ENCODE measurements at regions not wholly inside any gene's neighbourhood (a gene's known extent, or its start where the extent isn't known, plus 50 kb on each side); places are given as distances from the start of the nearest gene placed in this dataset.
"Not testable (repeated sequence)": the region's sequence is repeated elsewhere in the genome, so short reads cannot be mapped to it uniquely, and the experiment has no call there.

DNA sequence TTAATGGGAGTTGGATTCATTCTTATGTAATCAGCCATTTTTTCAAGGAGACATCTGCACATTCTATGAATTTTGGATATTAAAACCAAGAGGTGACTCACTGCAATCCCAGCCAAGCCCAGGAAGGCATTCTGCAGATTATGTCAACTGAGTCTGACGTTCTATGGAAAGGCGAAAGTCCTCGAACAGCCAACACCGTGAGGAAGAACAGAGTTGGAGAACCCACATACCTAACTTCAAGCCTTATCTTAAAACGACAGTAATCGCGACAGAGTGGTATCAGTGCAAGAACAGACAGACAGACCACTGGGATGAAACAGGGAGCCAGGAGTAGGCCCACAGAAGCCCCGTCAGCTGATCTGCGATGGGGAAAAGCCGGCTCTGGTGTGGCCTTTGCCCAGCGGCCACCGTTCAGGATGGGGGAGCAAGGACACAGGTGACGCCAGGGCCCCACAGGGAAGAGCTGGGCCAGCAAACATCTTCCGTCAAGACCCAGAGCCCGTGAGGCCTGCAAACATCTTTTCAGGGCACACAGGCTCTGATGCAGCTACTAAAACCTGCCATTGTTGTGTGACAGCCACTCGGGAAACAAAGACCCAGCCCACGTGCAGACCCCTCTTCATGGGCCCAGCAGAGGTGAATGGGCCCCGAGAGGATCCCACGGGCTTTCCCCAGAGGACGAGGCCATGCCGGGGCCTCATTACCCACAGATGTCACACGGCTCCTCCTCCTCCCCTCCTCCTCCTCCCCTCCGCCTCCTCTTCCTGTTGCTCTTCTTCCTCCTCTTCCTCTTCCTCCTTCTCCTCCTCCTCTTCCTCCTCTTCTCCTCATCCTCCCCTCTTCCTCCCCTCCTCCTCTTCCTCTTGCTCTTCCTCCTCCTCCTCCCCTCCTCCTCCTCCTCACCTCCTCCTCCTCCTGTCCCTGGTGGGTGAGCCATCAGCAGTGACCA, 277.6 kb downstream of the ADGRD1 start:
- no peaks in the 10 kb centered on the region for H3K9me3 Mint-ChIP-seq (ENCODE audit: low read depth)
- no peak overlapping the region for H3K27ac Mint-ChIP-seq
- peaks cover 4% of the 10 kb centered on the region for H3K4me1 Mint-ChIP-seq (ENCODE audit: low read depth)
- H3K36me3 Mint-ChIP-seq: no peaks in the 10 kb centered on the region
- peaks cover 12% of the 10 kb centered on the region for H3K27me3 Mint-ChIP-seq
- no peak overlapping the region for H3K4me3 Mint-ChIP-seq

DNA sequence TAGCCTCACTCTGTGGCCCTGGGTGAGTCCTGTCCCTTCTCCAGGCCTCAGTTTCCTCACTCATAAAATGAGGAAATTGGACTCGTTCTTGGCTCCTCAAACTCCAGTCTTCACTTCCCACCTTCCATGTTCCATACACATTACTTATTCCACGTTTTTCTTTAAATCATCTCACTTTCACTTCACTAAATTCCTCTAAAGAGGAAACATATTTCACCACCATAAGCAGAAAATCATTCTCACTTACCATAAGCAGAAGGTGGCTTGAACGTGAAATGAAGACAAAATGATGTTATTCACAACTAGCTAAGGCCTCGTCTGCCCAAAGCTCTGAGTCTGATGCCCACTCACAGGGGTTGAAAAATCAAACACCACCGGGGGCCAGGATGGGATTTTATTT, 278.3 kb downstream of the ADGRD1 start:
- no peak overlapping the region for H3K4me3 Mint-ChIP-seq
- no peaks in the 10 kb centered on the region for H3K36me3 Mint-ChIP-seq
- H3K4me1 Mint-ChIP-seq (ENCODE audit: low read depth): peaks cover 4% of the 10 kb centered on the region
- no peaks in the 10 kb centered on the region for H3K9me3 Mint-ChIP-seq (ENCODE audit: low read depth)
- peaks cover 12% of the 10 kb centered on the region for H3K27me3 Mint-ChIP-seq
- H3K27ac Mint-ChIP-seq: no peak overlapping the region

DNA sequence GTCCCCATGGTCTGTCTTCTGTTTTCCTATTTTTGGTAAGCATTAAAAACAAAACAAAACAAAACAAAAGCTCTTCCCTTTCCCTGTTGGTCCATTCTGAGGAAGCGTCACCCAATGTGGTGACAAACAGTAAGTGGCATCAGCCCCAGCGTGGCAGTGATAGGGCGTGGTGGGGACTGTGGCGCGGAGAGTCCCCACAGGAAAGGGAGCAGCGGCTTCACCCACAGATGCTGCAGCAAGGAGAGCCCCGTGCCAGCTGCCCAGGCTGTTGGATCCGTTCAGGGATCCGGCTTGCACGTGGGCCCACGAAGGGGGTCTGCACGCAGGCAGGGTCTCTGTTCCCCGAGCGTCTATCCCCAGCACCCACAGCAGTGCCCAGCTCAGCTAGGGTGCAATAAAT, 279.2 kb downstream of the ADGRD1 start:
- H3K4me1 Mint-ChIP-seq (ENCODE audit: low read depth); H3K9me3 Mint-ChIP-seq (ENCODE audit: low read depth); H3K36me3 Mint-ChIP-seq; H3K27ac Mint-ChIP-seq; H3K4me3 Mint-ChIP-seq: not testable (repeated sequence)
- peaks cover 12% of the 10 kb centered on the region for H3K27me3 Mint-ChIP-seq

DNA sequence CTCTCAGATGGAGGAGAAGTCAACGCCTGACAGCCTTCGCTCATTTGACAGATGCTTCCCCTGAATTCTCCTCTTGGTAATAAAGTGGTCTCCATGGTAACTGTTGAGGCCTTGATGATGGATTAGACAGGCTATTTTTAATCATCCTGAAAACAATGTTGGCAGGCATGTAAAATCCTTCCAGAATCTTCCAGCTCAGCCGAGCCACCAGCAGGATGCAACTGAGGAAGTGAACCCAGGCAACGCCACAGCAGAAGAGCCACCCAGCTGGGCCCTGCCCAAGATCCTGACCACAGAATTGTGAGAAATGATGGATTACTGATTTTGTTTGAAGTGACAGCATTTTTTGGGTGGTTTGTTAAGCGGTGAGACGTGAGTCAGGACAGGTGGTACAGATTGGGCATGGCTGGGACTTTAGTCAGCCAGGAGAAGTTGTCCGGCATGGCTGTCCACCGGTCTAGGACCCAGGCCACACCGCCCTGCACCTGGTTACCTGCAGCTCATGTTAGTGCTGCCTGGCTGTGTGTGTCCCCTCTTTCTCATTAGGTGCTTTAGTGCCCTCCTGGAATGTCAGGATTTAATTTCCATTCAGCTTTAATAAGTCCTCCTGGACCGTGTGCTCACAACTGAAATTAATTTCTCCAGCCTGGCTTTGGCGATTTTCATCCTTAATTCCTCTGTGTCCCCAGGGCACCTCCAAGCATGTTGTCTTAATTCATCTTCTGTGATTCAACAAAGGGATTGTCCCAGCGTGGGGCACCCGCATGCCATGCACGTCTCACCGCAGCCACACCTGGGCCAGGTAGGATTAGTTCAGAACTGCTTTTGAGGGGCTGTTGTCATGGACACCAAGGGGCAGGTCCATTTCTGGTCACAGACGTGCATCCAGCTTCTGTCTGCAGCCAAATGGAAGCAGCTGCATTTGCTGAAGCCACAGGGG, 280.4 kb downstream of the ADGRD1 start:
- H3K27ac Mint-ChIP-seq; H3K27me3 Mint-ChIP-seq; H3K4me1 Mint-ChIP-seq (ENCODE audit: low read depth); H3K9me3 Mint-ChIP-seq (ENCODE audit: low read depth); H3K36me3 Mint-ChIP-seq; H3K4me3 Mint-ChIP-seq: not testable (repeated sequence)

DNA sequence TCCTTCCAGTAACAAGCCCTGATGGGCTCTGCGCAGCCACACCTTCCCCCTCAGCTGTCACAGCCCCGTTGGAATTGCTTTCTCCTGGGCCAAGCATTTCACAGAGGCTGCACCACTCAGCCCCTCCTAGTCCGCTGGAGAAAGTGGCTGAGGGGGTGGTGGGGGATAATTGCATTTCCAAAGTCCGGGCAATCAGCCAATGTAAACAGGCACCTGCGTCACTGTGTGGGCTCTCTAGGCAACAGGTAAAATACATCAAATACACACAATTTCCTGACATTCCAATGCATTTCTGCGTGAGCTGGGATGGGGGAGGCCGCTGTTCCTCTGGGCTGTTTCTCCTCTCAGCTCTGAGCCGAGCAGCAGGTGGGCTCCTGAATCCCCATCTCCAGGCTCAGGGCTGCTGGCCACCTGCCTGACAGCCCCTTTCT, 281.1 kb downstream of the ADGRD1 start:
- H3K4me3 Mint-ChIP-seq, H3K27ac Mint-ChIP-seq: not testable (repeated sequence)

DNA sequence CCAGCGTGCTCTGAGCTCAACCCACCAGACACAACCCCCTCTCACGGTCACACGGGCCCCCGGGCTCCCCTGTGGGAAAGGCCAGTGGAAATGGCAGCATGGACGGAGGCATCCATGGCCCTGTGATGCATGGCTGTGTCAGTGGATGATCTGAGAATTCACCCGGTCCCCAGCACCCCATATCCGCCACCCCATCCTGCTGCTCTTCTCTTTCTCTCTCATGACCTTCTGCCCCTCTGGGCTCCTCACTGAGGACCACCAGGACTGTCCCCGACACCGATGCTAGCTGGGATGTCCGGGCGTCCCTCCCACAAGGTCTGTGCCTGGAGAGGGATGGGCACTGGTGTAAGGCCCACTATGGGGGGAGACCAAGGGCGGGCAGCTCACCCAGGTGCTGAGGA, 282.2 kb downstream of the ADGRD1 start:
- Mint-ChIP-seq H3K36me3 (no peaks in the 10 kb centered on the region), H3K27me3 (peaks cover 2% of the 10 kb centered on the region), H3K9me3 (ENCODE audit: low read depth) (no peaks in the 10 kb centered on the region), H3K4me3 (no peak overlapping the region), H3K27ac (no peak overlapping the region), H3K4me1 (ENCODE audit: low read depth) (peaks cover 2% of the 10 kb centered on the region)

More for the DNA sequence above, 281.1 kb downstream of the ADGRD1 start:
- not testable (repeated sequence) for H3K36me3 Mint-ChIP-seq; H3K9me3 Mint-ChIP-seq (ENCODE audit: low read depth); H3K4me1 Mint-ChIP-seq (ENCODE audit: low read depth); H3K27me3 Mint-ChIP-seq

DNA sequence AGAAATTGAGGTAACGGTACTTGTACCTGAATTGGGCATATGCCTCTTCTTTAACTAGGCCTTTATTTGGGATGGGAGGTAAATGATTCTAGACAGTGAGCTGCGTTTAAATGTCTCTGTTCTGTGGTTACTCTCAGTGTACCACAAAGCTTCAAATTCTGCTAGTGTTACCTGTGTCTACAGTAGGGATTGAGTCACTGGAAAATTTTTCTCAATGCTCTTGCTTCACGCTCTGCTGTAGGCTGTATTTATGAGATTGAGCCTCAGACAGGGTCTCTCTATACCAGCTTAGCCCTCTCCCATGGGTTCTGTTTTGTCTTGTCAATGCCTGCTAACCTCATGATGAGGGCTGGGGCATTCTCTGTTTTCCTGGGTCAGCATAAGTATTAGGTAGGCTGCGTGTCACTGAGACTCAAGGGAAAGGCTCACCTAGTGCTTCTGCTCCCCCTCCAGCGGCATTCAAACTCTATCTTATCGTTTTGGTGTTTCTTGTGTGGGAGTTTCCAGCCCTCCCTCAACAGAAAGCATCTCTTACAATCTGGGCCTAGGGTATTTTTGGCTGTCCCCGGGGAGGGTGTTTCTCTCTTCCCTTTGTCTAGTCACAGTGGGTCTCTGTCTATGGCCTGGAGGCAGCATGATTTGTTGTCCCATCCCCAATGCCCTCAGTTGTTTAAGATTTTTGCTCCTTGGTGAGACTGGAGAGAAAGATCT, 285.8 kb downstream of the ADGRD1 start:
- Mint-ChIP-seq H3K9me3 (ENCODE audit: low read depth) (no peaks in the 10 kb centered on the region), H3K27me3 (no peaks in the 10 kb centered on the region), H3K4me3 (no peak overlapping the region), H3K27ac (no peak overlapping the region), H3K36me3 (no peaks in the 10 kb centered on the region), H3K4me1 (ENCODE audit: low read depth) (no peaks in the 10 kb centered on the region)

DNA sequence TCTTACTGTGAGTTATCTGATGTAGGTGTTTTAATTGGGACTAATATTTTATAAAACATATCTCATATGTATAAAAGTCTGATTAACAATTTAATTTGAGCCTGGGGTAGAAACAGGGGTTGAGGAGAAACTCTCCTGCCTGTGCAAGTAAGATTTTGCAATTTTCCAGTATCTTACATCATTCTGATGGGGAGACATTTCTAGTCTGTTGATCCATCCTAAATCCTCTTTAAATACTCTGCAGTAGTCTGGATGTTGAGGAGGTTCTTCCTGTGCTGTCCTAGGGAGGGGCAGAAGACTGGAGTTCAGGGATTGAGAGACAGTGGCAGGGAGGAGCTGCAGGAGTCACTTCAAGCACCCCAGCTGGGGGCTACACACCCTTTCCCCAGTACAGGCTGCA, 287.8 kb downstream of the ADGRD1 start:
- H3K4me1 Mint-ChIP-seq (ENCODE audit: low read depth): no peaks in the 10 kb centered on the region
- H3K27ac Mint-ChIP-seq: no peak overlapping the region
- H3K36me3 Mint-ChIP-seq: no peaks in the 10 kb centered on the region
- H3K27me3 Mint-ChIP-seq: no peaks in the 10 kb centered on the region
- H3K9me3 Mint-ChIP-seq (ENCODE audit: low read depth): no peaks in the 10 kb centered on the region
- H3K4me3 Mint-ChIP-seq: no peak overlapping the region

DNA sequence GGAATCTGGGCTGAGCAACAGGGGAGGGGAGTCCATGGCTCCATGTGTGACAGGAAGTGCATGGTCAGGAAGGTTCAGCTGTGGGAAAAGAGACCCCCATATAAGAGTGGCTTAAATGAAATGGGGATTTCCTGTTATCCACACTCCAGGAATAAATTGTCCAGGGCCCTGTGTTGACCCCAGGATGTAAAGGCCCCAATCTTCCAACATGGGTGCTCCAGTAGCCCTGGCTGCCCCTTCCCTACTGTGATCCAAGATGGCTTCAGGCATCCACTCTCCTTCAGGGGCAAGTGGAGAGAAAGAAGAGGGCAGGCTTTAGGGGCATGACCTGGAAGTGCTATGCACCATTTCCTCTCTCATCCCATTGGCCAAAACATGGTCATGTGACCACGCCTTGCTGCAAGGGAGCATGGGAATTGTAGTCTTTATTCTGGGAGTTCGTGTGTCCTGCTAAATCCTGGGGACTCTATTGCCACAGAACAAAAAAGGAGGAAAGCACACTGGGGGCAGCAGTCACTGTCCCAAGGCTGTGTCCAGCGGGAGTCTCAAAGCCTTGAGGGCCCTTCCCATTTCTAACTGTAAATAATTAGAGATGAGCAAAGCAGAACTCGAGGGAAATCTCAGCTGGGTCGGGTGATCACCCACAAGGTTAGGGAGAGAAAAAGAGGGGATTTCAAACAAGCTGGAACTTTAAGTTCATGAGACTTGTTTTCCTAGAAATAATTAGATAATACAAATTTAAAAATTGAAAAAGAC, 289.2 kb downstream of the ADGRD1 start:
- Mint-ChIP-seq H3K9me3 (ENCODE audit: low read depth) (no peaks in the 10 kb centered on the region), H3K36me3 (no peaks in the 10 kb centered on the region), H3K4me3 (no peak overlapping the region), H3K27ac (no peak overlapping the region), H3K27me3 (no peaks in the 10 kb centered on the region), H3K4me1 (ENCODE audit: low read depth) (no peaks in the 10 kb centered on the region)

DNA sequence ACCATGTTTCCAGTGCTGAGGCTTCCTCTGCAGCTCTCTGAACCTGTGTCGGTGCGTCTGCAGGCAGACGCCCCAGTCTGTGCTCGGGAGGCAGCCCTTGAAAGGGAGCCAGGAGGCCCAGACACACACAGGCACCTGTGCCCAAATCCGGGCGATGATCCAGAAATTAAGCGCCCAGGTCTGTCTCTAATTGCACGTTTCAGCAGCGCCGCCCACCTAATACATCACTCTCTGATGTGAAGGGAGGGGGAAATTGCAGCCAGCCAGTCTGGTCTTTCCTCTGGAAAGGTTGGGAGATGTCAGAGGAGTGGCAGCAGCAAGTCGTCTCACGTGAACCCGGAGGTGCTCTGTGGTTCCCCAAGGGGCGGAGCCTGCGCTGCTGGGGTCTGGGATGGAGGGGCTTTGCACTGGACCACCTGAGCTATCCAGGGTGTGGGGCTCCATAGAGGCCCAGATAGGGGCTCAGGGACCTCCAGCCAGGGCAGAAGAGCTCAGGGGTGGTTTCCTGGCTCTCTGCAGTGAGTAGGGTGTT, 290.5 kb downstream of the ADGRD1 start:
- not testable (repeated sequence) for H3K4me1 Mint-ChIP-seq (ENCODE audit: low read depth); H3K27ac Mint-ChIP-seq; H3K36me3 Mint-ChIP-seq; H3K27me3 Mint-ChIP-seq; H3K9me3 Mint-ChIP-seq (ENCODE audit: low read depth); H3K4me3 Mint-ChIP-seq

DNA sequence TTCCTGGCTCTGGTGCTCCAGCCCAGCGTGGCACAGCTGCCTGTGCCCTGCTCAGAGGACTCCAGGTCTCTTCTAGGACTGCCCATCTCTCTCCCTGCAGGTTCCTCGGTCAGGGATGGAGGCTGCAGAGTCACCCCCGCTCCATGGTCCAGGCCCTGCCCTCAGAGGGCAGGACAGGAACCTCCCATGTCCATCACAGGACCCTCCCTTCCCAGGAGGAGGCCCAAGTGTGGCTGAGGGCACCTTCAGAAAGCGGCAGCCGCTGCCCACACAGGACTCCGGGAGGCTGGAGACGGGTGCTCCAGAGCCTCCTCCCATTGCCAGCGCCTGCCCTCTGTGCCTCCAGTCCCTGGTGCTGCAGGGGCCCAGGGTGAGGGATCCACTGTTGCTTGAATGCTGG, 291.5 kb downstream of the ADGRD1 start:
- H3K27ac Mint-ChIP-seq; H3K4me3 Mint-ChIP-seq; H3K36me3 Mint-ChIP-seq; H3K4me1 Mint-ChIP-seq (ENCODE audit: low read depth); H3K27me3 Mint-ChIP-seq; H3K9me3 Mint-ChIP-seq (ENCODE audit: low read depth): not testable (repeated sequence)

DNA sequence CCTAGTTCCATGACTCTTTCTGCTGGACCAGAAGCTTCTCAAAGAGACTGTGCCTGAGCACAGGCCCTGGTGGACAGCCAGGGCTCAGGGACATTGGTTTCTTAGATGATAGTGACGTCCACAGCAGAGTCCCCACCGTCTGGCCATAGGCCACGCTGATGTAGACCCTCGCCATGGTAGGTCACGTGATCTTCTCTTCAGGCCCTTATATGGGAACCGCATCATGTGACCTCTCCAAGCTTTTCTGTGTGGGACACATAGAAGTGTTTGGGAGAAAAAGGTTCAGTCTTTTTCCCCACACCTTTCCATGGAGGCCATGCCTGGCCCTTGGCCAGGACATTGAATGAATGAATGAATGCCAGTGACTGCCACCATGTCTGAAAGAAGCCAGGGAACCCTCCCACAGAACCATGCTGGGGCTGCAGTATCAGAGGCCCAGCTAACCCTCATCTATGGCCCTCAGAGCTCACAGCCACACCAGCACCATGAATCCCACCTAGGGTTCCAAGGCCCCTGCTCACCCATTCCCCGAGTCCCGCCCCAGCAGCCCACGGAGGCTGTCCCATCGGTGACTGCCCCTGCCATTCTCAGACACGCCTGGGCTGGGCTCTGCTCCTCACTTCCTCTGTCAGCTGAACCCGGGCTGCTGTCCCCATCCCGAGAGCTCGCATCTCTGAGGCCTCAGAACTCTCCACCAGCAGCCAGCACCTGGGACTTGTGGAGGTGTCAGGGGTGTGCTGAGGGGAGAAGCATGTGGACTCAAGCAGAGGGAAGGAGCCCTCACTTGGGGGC, 292.1 kb downstream of the ADGRD1 start:
- no peak overlapping the region for H3K27ac Mint-ChIP-seq
- H3K36me3 Mint-ChIP-seq: no peaks in the 10 kb centered on the region
- H3K4me1 Mint-ChIP-seq (ENCODE audit: low read depth): no peaks in the 10 kb centered on the region
- no peaks in the 10 kb centered on the region for H3K27me3 Mint-ChIP-seq
- no peak overlapping the region for H3K4me3 Mint-ChIP-seq
- H3K9me3 Mint-ChIP-seq (ENCODE audit: low read depth): no peaks in the 10 kb centered on the region

DNA sequence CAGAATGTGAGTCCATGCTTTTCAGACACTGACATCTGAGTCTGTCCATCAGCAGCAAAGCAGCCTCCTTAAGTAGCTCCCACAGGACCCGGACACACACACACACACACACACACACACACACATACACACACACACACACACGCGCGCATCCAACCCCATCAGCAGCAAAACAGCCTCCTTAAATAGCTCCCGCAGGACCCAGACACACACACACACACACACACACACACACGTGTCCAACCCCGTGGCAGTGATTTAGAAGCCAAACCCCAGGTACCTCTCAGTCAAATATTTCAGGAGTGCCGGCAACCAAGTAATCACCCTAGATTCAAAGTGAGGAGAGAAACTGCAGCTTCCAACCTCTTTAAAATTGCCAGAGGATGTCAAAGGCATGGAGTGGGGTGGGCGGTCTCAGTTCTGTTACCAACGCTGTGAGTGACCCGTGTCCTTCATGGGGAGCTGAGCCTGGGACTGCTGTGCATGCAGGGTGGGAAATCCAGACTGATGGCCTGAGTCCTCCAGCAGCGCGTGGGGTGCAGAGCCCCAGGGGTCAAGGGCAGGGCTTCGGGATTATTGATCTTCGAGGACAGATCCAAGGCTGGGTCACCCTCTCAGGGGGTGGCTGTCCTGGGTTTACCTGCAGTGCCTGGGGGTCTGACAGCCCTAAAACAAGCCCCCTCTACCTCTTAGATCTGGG, 293.5 kb downstream of the ADGRD1 start:
- H3K27ac Mint-ChIP-seq; H3K4me3 Mint-ChIP-seq; H3K27me3 Mint-ChIP-seq; H3K36me3 Mint-ChIP-seq; H3K4me1 Mint-ChIP-seq (ENCODE audit: low read depth); H3K9me3 Mint-ChIP-seq (ENCODE audit: low read depth): not testable (repeated sequence)

Data from activated naive CD8-positive, alpha-beta T cell (primary cell).